ENCODE measurements at regions not wholly inside any gene's neighbourhood (a gene's known extent, or its start where the extent isn't known, plus 50 kb on each side); places are given as distances from the start of the nearest gene placed in this dataset.

GRCh38 chr10:78736926-78737630, 331.7 kb upstream of the ZMIZ1 start:
- no peak for DNase-seq

DNA sequence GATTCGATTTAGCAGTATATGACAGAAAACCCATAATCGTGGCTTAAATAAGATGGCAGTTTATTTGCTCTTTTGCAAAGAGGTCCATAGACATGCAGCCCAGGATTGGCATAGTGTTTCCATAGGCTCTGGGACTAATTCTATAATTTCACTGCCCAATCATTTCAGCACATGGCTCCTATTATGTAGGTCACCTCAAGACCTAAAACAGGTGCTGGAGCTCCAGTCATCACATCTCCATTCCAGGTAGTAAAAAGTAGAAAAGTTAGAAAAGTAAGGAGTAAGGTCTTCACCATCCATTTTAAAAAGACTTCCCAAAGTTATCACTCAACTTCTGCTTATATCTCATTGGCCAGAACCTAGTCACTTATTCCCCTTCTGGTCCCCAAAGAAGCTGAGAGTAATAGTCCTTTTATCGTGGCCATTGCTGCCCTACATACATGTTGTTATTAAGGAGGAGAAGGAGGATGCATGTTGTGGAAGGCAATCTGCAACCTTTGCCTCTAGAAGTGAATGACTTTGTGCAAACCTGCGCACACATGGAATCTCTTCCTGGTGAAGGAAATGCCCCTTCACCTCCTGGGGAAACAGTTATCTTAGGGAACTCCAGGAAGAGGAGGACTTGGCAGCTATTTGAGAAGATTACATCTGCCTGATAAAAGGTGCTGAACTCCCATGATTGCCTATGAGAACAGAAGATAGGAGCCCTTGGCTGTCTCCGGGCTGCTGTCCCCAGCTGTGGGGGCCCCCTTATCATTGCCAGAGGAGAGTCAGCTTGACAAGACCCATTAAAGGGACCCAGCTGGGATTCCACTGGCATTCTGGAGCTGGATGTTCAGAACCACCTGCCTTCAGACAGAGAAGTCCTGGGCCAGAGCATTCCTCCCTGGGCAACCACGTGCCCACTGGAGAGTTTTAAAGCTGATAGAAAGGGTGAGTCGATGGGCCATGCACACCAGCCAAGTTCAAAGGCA, 330.6 kb upstream of the ZMIZ1 start:
- DNase-seq, result no peak

DNA sequence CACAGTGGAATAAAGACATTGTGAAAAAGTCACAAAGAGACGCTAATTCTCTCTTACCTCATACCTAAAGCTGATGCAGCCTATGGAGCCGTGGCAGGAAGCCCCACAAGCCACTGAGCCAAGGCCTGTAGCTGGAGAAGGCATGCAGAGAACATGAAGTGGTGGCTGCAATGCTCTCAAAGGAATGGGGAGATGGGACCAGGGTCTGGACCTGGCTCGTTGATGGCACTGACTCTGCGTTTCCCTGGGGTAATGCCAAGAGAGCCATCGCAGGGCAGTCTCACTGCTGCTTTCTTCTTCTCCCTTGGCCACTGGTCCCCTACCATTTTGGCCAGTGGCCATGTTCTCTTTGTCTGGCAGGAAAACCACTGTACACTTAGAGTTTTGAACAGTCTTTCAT, 329.9 kb upstream of the ZMIZ1 start:
- no peak for DNase-seq

DNA sequence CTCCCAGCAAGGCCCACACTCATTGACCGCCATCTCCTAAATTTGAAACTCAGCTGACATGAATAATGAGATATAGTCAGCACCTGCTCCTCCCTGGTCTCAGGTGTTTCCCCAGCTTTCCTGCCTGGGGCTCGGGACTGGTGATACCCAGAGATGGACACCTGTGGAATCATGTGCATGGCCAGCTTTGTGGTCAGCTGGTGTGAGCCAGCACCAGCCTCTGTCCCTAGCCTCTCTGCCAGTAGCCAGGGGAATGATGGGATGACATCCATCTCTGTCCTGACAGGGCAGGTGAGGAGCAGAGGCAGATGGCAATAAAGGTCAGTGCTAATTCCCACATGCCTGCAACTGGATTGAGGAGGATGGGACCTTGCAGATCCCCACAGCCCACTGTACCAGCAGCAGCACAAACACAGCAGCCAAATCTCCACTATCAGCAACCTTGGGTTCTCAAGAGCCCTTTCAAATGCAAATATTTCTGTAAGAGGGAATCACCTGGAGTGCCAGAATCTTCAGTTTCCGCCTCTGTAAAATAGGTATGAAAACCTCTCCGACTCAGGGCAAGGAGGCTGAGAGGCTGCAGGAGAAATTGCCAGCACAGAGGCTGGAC, 329.2 kb upstream of the ZMIZ1 start:
- no peak for DNase-seq

- DNase-seq, result no peak
Observed at GRCh38 chr10:78740976-78741915, 327.5 kb upstream of the ZMIZ1 start.

DNA sequence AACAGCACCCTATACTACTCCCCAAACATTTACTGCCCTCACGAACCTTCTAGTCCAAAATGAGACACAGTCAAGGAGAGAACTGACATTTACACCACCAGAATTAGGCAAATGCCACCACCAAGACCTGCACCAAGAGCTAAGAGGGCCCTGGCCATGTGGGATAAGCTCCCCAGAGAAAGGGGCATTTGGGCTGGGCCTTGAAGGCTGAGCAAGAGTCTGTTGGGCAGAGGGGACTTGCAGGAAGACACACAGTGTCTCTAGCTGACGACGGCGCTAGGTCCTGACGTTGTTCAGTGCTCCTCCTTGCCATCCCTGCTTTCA, 326.4 kb upstream of the ZMIZ1 start:
- DNase-seq, result no peak

GRCh38 chr10:78742730-78743615, 325.8 kb upstream of the ZMIZ1 start:
- DNase-seq, result no peak

DNA sequence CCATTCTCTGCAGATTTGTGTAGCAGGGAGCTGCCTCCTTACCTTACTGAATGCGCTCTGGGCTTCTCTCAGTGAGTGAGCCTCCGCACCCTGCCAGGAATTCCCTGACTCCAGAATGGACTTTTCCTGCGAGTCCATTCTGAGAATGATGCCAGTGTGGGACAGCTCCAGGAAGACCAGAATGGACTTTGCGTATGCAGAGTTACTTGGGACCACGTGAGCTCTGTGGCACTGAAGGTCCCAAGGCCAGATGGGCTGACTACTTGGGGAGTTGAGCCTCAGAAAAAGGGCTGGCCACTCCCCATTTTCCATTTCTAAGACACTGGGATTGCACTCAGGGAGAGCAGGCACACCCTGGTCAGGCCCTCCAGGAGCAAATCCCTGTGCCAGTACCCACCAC, 324.7 kb upstream of the ZMIZ1 start:
- DNase-seq, result no peak

DNA sequence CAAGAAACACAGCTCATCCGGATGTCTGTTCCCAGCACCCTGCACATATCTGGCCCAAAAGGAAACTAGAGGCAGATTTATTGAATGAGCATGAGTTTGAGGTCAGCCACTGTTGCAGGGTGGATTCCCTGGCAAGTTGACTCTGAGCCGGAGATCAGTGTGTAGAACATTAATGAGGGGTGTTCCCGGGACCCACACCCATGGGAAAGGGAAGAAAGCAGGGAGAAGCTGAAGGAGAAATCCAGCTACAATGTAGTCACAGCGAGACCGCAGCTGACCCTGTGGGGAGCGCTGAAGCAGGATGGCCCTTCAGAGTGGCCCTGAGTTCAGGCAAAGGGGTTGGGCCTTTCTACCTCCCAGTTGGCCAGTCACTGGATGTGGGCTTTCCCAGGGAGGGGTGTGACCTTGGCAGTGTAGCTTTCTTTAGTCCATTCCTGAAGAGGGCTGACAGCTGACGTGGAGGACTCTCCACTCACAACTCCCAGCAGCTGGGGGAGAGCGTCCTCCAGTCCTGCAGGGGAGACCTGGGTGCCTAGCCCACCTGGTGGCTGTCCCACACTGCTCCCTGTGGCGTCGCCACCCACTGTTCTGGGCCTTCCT, 324.2 kb upstream of the ZMIZ1 start:
- DNase-seq, result no peak

GRCh38 chr10:78745441-78745840, 323.3 kb upstream of the ZMIZ1 start:
- DNase-seq, result no peak

GRCh38 chr10:78746155-78746763, 322.5 kb upstream of the ZMIZ1 start:
- DNase-seq, result no peak

- no peak for DNase-seq
Observed at GRCh38 chr10:78747401-78748234, 321.1 kb upstream of the ZMIZ1 start.

DNA sequence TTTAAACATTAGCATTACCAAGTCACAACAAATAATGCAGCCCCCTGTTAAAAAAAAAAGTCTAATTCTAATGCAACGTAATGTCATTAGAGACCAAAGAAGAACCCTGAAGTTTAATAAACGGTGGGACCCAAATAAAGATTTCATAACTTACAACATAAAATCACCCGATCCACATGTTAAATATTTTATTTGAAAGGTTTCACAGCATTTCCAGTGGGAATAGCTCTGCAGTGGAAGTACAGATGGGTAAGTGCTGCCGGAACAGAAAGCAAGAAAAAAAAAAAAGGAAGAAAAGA, 320.6 kb upstream of the ZMIZ1 start:
- DNase-seq, result no peak

- no peak for DNase-seq
Observed at GRCh38 chr10:78749200-78749599, 319.6 kb upstream of the ZMIZ1 start.

DNA sequence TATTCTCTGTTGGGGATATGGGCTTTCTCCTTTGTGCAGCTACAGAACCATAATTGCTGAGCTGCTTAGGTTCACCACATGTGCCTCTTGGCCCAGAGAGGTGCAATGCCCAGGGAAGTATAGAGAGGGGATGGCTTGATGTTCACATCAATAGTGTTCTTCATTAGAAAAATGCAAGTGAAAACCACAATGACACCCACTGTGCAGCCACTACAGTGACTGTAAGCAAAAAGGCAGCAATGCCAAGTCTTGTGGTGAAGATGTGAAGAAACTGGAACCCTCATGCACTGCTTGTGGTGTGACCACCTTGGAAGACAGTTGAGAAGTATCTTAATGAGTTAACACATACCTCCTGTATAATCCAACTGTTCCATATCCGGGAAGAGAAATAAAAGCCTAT, 318.9 kb upstream of the ZMIZ1 start:
- DNase-seq, result no peak

DNA sequence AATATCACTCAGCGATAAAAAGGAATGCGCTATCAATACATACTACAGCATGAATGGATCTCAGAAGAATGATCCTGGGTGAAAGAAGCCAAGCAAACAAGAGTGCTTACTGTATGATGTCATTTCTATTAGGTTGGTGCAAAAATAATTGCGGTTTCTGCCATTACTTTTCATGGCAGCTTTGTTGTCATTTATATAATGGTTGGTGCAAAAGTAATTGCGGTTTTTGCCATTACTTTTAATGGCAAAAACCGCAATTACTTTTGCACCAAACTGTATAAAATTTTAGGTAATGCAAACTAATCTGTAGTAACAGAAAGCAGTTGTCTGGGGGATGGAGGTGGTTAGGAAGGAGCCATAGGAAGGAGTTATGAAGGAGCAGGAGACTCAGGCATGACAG, 318.3 kb upstream of the ZMIZ1 start:
- DNase-seq, result no peak

DNA sequence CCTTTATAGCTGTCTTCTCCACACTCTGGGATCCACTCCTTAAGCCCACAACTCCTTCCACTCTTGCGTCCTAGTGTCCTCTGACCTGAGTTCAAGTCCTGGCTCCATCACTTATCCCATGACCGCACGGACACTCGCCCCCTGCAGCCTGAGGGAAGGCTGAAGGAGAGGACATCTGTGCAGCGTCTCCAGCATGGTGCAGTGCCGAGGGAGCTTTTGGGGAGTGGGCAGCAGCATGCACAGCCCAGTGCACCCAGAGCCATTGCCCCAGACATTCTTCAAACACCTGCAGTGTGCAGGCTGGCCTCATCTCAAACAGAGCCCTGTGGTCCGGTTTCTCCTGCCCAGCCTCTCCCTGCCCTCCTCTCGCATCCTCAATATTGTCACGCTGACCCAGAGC, 317.1 kb upstream of the ZMIZ1 start:
- no peak for DNase-seq

GRCh38 chr10:78752221-78752620, 316.5 kb upstream of the ZMIZ1 start:
- DNase-seq, result no peak

DNA sequence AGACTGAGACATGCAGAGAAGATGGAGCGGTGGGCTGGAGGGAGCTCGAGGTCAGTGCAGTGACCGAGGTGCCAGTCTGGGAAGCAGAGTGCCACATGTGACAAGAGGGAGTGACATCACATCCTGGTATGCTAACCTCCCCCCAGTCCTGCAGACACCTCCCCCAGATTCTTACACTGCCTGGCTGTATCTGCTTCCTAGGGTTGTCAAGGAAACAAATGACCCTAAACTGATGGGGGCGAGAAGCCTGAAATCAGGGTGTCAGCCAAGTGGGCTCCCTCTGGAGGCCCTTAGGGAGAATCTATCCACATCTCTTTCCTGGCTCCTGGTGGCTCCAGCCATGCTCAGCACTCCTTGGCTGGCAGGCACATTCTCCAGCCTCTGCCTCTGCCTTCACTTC, 316.1 kb upstream of the ZMIZ1 start:
- no peak for DNase-seq
